NCI-H510A treated with DMSO at 0.1 percent for 48 hours (cell line): ENCODE measurements at regions not wholly inside any gene's neighbourhood (a gene's known extent, or its start where the extent isn't known, plus 50 kb on each side); places are given as distances from the start of the nearest gene placed in this dataset.

Source experiments
- DNase-seq: peaks from one replicate; lab custom pipeline; 2025; lab: John Stamatoyannopoulos, UW

DNA sequence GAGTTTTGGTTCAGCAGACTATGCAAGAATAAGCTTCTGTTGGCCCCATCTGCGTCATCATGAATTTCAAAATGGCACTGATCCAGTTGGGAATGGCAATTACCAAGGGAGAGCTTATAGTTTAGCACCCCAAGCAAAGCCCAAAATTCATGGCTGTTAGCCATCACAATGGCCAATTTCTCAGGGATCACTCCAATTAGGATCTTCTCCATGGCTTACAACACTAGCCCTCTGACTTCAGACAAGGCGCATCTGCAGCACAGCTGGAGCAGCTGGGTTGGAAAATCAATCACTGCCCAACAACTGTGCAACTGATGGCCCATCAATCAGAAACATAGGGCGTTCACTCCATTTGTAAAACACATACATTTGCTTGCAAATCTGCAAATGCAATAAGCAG is 273.6 kb downstream of the SRBD1 start:
- no peak for DNase-seq

DNA sequence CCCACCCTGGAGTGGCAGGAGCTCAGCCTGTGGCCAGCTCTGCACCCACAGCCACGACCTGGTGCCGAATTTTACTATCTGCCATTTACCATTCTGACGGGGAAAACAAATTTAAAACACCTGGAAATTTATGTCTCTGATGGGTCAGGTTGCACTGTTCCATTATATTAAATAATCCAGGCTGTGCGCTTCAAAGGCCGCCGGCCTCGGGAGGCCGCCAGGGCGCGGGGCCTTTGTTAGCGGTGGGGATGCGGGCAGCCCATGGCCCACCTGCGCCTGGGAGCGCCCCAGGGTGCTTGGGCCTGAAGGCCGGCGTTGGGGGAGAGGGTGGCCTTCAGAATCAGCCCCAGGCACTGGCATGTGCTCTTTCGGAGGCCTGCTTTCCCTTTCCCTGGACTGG is 276.9 kb downstream of the SRBD1 start:
- DNase-seq, result no peak

DNA sequence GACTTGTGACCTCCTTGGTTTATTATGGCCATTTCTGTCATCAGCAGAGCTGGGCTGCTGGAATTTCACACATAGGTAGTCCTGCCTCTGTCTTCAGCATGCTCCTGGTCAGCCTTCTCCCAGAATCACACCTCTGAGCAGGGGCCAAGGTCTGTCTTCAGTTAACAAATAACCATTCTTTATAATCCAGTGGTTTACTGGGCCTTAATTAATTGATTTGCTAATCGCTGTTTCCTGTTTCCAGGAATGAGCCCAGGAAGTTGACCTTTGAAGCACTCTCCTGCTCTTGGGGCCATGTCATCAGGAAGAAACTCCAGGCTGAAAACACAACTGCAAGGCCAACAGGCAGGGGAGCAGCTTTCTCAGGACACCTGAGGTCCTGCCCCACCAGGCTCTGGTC is 278.5 kb downstream of the SRBD1 start:
- DNase-seq, result no peak

DNA sequence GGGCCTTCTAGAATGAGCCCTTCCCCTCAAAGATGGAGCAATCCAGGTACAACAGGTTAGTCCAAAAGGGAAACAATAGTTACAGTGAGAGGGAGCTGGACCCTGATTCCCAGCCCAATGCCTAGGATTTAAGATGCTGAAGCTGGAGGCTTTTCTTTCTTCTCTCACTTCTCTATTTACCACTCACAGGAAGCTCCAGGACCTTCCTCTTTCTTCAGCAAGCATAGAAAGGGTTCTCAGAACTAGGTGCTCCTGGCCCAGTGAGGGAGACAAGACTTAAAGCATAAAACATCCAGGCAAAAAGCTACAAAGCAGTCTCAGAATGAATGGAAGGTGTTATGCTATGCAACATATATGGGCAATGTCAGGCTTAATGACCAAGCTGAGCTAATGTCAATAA is 279.0 kb downstream of the SRBD1 start:
- DNase-seq, result no peak

DNA sequence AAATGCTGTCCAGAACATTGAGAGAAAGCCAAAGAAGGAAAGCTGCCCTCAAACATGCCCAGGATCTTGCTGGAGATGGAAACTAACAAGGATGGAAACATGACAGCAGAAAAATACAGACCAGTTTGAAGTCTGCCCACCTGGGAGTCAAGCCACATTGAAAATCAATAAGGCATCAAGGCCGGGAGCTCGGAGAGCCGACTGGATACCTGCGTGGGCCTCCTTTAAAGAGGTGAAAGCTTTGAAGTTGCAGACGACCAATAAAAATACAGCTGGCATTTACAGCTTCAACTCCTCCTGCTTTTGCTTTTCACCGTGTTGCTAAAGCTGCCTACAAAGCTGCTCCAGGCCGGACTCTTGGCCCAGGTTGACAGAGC is 279.7 kb downstream of the SRBD1 start:
- DNase-seq, result peak; percentile 65

DNA sequence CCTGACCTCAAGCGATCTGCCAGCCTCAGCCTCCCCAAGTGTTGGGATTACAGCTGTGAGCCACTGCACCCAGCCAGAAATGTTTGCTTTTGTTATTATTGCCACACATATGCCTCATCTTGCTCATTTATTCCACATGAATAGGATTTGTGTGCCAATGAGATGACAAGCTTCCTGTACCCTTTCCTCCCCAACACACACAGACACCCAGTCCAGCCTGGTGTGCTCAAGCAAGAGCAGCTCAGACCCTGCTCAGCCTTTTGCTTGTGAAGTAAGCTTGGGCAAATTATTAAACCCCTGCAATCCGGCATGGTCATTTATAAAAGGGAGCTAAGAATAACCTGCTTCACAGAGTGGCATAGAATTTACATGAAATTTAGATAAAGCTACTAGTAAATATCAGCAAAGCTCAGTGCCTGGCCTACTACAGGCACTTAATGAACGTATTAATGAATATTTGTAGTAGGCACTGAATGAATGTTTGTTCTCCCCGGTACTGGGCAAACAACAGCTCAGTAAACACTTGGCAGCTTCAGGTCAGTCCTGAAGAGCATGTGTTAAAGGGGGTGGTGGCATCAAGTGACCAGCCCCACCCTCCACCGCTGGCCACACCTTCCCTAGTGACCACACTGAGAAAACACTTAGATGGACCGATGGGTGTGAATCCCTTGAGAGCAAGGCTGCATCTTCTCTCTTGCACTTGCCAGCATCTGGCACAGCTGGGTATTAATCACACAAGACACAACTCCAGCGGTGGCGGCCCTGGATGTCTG is 280.2 kb downstream of the SRBD1 start:
- peak; percentile 69 for DNase-seq

DNA sequence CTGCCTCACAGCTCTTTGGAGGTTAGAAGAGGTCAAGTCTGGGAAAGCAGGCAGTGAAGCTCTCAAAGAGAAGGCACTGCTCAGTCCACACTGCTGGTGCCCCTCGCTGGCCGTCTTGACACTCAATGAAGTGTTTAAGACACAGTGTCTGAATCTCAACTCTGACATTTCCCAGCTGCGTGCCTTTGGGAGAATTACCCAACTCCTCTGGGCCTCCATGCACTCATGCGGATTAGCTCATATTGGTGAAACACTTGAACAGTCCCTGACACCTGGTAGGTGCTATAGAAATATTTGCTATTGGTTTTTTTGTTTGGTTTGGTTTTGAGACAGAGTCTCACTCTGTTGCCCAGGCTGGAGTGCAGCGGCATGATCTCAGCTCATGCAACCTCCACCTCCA is 281.0 kb downstream of the SRBD1 start:
- DNase-seq, result peak; percentile 22

DNA sequence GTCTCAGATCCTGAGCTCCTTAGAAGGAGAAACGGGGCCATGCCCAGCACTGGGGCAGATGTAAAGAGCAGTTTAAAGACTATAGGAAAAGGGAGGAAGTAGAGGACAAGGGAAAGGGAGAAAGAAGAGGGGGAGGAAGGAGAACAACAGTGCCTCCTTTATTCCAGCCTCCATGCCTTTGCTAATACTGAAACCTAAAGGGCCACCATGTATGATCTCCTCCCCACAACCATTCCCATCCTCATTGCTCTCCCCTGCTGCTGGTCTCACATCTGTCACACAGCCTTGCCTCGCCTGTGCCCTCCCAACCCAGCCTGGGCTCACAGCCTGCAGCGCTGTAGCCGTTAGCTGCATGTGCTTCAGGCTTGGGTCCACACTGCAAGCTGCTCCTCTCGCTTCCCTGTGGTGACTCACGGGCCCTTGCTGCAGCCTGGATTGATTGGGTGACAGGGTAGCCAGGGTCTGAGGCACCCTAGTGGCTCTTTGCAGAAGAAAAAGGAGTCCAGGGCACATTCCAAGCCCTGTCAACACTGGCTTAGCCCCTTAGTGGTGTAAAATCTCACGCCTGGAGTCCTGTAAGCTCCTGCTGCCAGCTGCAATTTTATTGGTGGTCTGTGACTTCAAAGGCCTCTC is 281.9 kb downstream of the SRBD1 start:
- DNase-seq, result no peak

DNA sequence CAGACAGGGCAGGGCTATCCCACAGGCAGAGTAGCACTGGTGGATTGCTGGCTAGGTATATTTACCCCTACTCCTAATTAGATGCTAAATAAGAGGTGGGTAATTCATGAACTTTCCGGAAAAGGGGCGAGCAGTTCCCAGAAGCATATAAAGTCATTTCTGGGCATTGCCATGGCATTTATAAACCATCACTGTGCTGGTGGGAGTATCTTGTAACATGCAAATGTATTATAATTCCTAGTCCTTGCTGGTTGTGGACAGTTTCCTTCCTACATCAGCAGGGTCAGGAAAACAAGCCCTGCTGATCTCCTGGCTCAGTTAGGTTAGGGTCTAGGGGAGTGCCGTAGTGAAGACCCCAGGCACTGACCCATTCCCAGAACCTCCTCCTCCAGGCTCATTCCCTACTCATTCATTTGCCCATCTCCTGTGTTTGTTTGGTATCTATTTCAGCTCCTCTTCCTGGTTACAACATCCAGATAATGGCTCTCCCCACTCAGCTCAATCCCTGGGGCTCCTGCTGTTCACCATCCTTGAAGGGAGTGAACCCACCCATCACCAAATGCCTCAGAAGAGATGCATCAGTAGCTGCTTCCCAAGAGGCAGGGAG is 282.7 kb downstream of the SRBD1 start:
- DNase-seq, result no peak

DNA sequence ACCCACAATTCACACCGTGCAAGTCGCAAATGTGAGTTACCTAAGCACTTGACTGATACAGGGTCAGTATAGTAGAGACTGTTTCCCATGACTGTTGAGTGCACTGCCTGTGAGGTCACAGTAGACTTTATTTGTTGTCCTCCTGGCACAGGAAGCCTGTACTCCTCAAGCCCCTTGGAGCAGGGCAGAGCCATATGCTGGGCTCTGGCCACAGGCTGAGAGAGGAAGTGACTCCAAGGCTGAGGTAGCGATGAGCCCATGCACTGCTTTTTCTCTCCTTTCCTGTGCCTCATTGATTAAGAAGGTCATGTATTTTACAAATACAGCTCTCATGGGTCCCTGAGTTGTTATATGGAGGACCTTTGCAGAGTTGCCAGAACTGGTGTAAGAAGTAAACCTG is 287.7 kb downstream of the SRBD1 start:
- DNase-seq, result no peak

DNA sequence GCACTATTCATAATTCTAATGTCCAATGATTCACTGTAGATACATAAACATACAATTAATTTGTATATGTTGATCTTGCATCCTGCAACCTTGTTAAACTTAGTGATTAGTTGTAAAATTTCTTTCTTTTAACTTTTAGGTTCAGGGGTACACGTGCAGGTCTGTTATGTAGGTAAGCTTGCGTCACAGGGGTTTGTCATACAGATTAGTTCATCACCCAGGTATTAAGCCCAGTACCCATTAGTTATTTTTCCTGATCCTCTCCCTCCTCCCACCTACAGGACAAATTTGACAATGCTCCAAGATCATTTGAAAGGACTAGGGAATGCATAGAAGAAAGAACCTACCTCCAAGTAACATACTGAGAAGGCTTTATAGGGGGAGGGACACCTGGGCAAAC is 290.1 kb downstream of the SRBD1 start:
- no peak for DNase-seq

DNA sequence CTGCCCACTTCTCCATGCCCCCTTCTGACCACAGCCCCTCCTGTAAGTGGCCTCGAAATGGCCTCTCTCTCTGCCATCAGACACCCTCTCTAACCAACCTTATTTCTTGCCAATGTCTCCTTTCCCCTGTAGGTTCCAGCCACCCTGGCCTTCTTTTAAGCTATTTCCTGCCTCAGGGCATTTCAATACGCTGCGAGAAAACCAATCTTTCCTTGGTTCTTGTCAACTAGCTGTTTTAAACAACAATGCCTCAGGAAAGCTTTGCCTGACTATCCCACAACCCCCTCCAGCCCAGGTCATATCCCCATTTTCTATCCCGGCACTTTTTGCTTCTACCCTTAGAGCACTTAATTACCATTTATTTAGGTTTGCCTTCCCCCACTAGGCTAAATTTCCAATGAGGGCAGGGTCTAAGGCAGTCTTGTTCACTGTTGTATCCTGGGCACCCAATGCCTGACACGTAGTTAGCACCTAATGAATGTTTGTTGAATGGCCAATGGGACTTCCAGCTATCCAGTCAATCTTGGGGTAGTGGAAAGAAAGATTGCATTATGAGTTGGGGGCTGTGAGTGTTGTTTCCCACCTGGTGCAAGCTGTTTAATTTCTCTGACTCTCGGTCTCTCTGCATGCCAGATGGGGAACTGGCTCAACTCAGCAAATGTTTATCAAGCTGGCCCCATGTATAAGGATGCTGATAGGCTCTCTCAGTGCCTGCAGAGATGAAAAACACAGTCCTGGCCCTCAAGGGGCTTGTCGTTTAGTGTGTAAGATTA is 291.2 kb downstream of the SRBD1 start:
- DNase-seq, result no peak

DNA sequence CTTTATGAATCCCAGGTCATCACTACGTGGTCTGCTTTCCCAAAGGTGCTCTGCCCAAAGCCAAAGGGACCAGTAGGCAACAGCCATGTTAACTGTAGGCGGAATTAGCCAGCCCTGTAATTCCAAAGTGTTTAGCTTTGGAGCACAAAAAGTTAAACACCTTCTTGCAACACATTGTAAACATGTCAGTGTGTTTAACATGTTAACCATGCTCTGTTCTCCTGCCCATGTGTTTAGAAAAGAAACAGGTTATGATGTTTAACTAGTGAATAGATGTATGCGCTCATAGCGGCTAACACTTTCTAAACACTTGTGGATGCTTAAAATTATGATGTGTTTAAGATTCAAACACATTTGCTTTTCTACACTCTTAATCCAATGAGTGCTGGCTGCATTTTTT is 292.4 kb downstream of the SRBD1 start:
- DNase-seq, result no peak

DNA sequence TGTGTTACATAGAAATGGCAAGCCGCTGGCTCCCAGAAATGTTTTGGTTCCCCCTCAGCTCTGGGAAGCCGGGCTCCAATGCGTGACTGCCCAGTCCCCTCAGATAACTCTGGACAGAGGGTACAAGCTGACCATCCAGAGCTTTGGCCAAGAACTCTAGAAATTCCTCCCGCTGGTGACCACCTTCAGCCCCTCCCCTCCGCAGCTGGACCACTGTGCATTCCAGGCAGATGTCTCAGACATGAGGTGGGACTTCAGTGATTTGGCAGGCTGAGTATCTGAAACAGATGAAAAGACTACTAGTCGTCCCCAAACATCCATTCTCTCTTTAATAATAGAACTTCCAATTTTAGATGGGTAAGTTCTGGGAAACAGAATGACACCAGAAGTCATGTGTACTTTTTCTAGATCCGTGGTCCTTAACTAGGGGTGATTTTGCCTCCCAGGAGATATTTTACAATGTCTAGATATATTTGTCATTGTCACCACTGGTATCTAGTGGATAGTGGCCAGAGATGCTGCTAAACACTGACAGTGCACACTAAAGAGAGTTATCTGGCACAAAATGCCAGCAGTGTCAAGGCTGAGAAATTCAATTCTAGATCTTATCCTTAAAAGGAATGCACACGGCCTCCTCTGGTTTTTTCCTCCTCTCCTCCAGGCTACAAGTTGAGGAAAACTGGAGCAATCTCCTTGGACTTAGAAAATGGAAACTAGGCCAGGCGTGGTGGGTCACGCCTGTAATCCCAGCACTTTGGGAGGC is 294.3 kb downstream of the SRBD1 start:
- DNase-seq, result no peak

DNA sequence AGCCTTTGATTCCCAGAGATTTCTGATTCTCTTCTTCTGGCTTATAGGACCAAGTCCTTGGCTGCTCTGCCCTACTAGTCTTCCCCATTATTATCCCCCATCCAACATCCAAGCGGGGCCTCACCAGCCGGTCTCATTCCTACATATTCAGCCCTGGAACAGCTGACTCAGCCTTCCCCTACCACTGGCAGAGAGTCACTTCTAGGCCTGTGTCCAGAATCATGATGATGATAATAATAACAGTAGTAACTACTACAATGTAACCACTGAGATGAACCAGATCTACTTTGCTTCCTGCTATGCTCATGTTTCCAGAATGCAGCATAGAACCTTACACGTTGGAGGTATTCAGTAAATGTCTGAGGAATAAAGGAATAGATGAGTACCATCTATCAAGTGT is 295.2 kb downstream of the SRBD1 start:
- DNase-seq, result no peak

DNA sequence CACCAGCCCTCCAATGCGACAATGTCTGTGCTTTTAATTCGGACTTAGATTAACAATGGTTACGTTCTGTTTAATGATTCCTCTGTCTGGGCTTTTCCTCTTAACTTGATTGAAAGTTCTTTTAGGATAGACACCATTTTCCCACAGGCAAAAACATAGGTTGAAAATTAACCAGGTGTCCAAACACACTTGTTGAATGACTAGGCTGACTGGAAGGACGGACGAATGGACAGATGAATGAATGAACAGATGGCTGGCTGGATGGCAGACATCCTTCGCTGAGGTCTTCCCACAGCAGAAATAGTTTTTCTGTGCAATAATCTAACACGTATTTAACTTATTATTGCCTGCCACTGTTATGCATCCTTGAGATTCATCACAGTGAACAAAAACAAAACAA is 298.8 kb downstream of the SRBD1 start:
- no peak for DNase-seq

DNA sequence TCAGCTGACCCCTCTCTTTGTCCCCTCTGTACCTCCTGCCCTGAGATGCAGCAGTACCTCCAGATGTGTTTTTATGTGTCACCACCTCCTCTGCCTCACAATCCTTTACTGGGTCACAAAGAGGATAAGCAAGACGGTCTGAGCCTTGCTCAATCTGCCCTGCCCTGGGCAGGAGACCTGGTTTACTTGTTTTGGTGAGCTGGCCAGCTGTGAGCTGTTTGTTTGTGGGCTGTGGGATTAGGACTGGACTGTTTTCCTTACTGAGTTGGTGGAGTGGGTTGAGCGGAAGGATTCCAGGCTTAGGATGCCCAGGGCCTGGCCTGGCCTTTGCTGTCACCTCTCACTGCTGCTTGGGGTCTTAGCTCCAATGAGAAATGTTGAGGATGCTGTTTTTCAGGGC is 299.5 kb downstream of the SRBD1 start:
- DNase-seq, result no peak

DNA sequence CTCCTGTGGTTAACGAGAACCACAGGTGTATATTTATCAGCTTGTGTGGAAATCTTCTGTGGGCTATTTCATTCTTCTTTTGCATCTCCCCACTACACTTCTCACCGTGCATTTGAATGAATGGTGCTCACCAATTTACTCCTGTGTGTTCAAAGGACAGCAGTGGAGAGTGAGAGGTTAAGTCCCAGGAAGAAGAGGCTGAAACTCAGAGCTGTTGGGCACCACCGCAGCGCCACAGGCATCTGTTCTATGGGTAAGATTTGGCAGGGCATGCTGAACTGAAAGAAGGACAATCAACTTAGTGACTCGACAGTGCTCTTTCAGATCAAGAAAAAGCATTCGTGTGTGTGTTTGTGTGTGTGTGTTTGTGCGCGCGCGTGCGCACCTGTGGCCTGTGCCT is 297.9 kb upstream of the SIX2 start:
- DNase-seq, result no peak

DNA sequence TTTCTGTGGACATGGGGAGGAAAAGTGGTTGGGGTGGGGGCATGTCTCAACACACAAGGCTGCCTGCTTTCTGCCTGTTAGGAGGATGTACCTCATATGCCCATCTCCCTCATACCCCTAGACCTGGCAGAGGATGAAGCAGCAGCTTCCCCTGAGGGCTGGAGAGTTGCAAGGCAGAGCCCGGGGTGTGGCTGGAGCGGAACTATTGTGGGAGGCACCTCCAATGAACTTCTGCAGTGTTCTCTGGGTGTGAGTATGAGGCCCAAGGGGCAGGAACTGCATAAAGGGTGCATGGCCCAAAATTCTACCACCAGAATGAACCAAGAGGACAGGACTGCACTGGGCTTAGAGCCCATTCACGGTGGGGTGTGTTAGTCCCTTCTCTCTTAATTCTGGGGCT is 296.3 kb upstream of the SIX2 start:
- no peak for DNase-seq

DNA sequence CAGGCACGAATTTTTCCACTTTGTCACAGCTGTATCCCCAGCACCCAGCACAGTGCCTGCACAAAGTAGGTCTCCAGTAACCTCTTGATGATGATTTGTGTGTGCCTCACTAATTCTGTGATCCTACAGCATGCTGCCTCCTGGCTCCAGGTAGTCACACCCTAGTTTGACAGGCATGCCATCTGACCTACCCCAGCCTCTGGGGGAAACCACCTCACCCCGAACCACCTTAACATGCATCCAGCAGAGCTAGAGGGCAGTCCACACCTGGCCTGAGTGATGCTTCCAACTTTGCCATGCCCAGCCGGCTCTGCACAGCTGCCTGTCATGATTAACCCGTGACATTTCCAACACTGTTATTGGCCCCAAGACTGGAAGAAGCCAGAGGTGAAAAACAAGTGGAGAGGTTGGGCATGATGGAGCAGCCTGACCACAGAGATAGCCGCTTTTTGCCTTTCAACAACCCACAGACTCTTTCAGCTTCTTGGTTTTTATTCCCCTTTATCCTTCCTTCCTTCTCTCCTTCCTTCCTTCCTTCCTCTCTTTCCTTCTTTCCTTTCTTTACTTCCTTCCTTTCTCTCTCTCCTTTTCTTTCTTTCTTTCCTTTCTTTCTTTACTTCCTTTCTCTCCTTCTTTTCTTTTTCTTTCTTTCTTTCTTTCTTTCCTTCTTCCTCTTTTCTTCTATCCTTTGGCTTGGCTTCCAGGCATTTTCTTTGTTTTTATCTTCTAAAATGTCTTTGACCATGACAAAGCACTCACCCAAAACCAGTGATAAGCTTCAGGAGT is 294.4 kb upstream of the SIX2 start:
- no peak for DNase-seq
